AG04449 (cell line): ENCODE measurements at regions not wholly inside any gene's neighbourhood (a gene's known extent, or its start where the extent isn't known, plus 50 kb on each side); places are given as distances from the start of the nearest gene placed in this dataset.

Experiments used
- CTCF ChIA-PET: fragments of 350-600 bp; formaldehyde crosslinking; extraction: SDS; loops from one replicate; lab custom pipeline; 2021; ENCODE audit warnings: antibody characterized with exemption; lab: Yijun Ruan, JAX
- POLR2A ChIA-PET: fragments of 400-600, 350-600 bp; formaldehyde crosslinking; extraction: SDS; loops from one replicate; lab custom pipeline; 2020; ENCODE audit warnings: antibody characterized with exemption, inconsistent platforms; lab: Yijun Ruan, JAX
- DNase-seq: peaks from one replicate; pipeline ENCODE4 v3.0.0-alpha.2; 2010; ENCODE audit warnings: low read depth, low spot score
- H3K4me3 ChIP-seq: 2 replicates; pipeline ENCODE4 v1.5.1; 2011; ENCODE audit warnings: low read depth, mild to moderate bottlenecking, control low read depth, low read length
- CTCF ChIP-seq: IDR thresholded peaks from one replicate; pipeline ENCODE4 v1.5.1; 2011; ENCODE audit warnings: mild to moderate bottlenecking, moderate library complexity, low read length, control low read depth, inconsistent platforms; ENCODE audit not compliant: insufficient read depth; ENCODE audit errors: missing control alignments

- CTCF ChIA-PET: interaction anchor here (1.6 kb wide), 1 partner anchor 23 kb away, joined by 8 read pairs; no protein-coding TSS in a partner anchor
- POLR2A ChIA-PET: no interaction called here
- no peak for DNase-seq
- no peak overlapping the region for H3K4me3 ChIP-seq
- no peak for TF ChIP-seq CTCF
These were observed 67.3 kb upstream of the ZFR start for GRCh38 chr5:32511776-32512374.

- POLR2A ChIA-PET: no interaction called here
- CTCF ChIA-PET: interaction anchor here (1.6 kb wide), 1 partner anchor 22 kb away, joined by 8 read pairs; no protein-coding TSS in a partner anchor
- no peak for TF ChIP-seq CTCF
- DNase-seq: no peak
- no peak overlapping the region for H3K4me3 ChIP-seq
These were observed 66.3 kb upstream of the ZFR start for GRCh38 chr5:32510860-32511259.

GRCh38 chr5:32508806-32509805, 64.6 kb upstream of the ZFR start:
- TF ChIP-seq CTCF: no peak
- no peak overlapping the region for H3K4me3 ChIP-seq
- ChIA-PET POLR2A (no interaction called here), CTCF (interaction anchor here (0.6 to 2.6 kb wide), 2 partner anchors 28 to 81 kb away, joined by 3 to 11 read pairs; no protein-coding TSS in a partner anchor)
- no peak for DNase-seq

- CTCF ChIA-PET: interaction anchor here (1.4 to 2.6 kb wide), 2 partner anchors 19 to 82 kb away, joined by 6 to 11 read pairs; no protein-coding TSS in a partner anchor
- no peak overlapping the region; the same call in 1 of the 2 replicates for H3K4me3 ChIP-seq
- TF ChIP-seq CTCF: no peak
These were observed 63.3 kb upstream of the ZFR start for GRCh38 chr5:32507738-32508434.

GRCh38 chr5:32506799-32507198, 62.3 kb upstream of the ZFR start:
- DNase-seq: peak; percentile 64
- TF ChIP-seq CTCF: no peak
- ChIA-PET POLR2A (interaction anchor here (0.6 kb wide), 1 partner anchor 10 kb away, joined by 3 read pairs; no protein-coding TSS in a partner anchor), CTCF (interaction anchor here (1.4 to 2.9 kb wide), 5 partner anchors 18 to 93 kb away, joined by 6 to 27 read pairs (median 6); no protein-coding TSS in a partner anchor)
- peak overlapping the region; percentile 30 for H3K4me3 ChIP-seq

More at GRCh38 chr5:32507738-32508434, 63.3 kb upstream of the ZFR start:
- peak; percentile 82 for DNase-seq
- POLR2A ChIA-PET: interaction anchor here (0.7 kb wide), 1 partner anchor 78 kb away, joined by 3 read pairs; the partner anchor contains the start of gene SUB1
